ENCODE measurements at regions not wholly inside any gene's neighbourhood (a gene's known extent, or its start where the extent isn't known, plus 50 kb on each side); places are given as distances from the start of the nearest gene placed in this dataset.
"Not testable (repeated sequence)": the region's sequence is repeated elsewhere in the genome, so short reads cannot be mapped to it uniquely, and the experiment has no call there.

DNA sequence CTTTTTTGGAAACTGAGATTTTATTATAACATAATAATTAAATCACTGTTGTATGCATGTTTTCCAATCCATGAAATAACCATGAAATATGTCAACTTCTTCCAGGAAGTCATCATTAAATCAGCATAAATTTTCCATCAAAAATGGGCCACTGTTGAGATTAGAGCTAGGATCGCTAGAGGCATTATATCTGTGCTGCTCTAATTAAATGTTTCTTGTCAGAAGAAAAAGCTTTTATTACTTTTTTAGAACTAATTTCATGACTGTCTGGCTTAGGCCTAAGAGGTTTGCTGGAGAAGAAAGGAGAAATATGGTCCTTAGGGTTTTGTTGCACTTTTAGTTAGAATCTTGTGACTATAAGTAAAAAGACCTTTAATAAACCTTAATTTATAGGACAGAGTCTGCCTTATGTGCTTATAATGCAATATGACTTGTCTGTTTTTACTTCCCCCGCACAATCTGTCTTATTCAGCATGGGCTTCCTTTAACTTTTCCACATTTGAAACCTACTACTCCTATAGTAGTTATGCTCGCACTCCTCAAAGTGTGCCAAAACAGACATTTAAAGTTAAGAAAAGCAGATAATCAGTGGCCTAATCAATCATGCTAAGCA, 363.4 kb upstream of the GCFC2 start:
- DNase-seq (ENCODE audit: low read depth in 2 of 3, low spot score in 2 of 3), result no peak

DNA sequence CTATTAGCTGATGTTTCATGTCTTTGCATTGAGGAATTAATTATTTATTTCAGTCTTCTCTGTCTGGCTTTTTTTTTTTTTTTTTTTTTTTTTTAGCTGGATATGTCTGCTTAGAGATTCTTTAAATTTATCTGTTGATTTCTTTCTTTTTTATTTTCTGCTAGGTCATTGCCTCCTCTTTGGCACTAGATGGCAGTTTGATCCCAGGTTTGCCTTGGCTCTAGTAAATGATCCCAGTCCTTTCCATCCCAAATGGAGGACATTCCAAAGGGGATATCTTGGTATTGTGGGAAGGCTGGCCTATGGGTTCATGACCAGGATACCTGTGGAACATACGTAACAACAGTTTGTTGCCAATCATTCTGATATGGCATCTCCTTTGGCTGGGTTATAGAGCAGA, 339.5 kb upstream of the GCFC2 start:
- no peak for DNase-seq (ENCODE audit: low read depth in 2 of 3, low spot score in 2 of 3)

DNA sequence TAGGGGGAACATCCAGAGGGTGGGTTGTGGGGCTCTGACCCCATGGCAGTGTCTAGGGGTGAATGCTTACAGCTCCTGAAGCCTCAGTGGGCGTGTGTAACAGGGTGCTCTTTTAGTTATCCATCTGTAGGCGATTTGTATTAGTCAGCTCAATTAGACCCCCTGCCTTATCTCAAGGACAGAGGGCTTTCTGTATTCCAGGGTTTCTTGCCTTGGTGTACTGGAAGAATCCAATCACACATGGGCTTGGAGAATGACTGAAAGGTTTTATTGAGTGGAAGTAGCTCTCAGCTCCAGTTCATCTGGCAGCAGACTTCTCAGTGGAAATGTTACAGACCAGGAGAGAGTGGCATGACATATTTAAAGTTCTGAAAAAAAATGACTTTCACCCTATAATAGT, 334.0 kb upstream of the GCFC2 start:
- DNase-seq (ENCODE audit: low read depth in 2 of 3, low spot score in 2 of 3), result no peak

DNA sequence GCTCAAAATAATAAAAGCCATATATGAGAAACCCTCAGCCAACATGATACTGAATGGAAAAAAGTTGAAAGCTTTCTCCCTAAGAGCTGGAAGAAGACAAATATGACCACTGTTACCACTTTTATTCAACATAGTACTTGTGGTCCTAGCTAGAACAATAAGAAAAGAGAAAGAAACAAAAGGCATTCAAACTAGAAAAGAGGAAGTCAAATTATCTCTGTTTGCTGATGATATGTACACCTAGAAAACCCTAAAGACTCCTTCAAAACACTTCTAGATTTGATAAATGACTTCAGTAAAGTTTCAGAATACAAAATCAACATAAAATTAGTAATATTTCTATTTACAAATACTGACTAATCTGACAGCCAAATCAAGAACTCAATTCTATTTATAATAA, 328.8 kb upstream of the GCFC2 start:
- DNase-seq (ENCODE audit: low read depth in 2 of 3, low spot score in 2 of 3), result no peak

DNA sequence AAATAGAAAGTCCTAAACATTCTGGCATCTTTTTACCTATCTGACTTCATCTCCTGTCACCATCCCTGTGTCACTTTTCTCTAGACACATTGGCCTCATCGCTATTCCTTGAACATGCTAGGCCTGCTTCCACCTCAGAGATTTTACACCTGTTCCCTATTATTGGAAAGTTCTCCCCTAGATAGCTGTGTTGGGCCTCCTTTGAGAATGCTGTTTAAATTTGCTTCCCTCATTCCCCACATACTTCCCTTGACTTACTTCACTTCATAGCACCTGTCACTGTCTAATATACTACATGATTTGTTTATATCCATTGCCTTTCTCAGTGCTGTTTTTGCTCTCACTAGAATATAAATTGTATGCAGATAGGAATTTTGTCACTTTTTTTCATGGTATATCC, 317.0 kb upstream of the GCFC2 start:
- DNase-seq (ENCODE audit: low read depth in 2 of 3, low spot score in 2 of 3), result no peak

DNA sequence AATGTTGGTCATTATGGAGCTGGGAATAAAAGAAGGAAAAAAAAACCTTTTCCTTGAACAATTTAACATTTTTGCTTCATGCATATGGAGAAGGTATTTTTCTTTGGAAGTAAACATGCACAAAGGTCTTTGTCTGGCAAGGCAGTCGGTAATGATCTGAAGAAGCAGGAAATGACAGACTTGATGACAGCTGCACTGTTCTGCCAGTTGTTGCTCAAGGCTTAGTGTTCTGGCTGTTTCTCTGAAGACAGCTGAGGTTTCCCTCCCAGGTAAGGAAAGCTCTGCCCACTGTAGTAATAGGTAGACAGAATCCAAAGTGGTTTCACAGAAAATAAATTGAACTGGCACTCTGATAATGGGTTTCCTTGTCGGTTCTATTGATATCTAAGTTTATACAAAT, 308.4 kb upstream of the GCFC2 start:
- no peak for DNase-seq (ENCODE audit: low read depth in 2 of 3, low spot score in 2 of 3)

DNA sequence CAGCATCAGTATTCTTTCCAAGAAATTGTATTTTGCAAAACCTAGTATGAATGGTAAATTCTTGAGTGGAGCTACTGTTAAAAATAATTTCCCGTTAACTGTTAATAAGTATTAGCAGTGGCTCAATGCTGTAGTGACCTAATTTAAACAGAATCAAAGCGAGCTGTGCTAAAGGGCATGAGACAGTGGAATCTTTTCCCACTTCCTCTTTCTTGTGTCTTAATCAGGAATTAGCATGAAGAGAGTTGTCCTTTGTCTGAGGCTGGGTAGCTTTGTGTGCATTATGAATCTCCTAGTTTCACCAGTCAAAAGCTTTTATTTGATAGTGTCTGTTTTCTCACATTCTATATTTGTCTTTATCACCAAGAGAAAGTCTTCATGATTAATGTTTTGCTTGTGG, 298.8 kb upstream of the GCFC2 start:
- no peak for DNase-seq (ENCODE audit: low read depth in 2 of 3, low spot score in 2 of 3)

DNA sequence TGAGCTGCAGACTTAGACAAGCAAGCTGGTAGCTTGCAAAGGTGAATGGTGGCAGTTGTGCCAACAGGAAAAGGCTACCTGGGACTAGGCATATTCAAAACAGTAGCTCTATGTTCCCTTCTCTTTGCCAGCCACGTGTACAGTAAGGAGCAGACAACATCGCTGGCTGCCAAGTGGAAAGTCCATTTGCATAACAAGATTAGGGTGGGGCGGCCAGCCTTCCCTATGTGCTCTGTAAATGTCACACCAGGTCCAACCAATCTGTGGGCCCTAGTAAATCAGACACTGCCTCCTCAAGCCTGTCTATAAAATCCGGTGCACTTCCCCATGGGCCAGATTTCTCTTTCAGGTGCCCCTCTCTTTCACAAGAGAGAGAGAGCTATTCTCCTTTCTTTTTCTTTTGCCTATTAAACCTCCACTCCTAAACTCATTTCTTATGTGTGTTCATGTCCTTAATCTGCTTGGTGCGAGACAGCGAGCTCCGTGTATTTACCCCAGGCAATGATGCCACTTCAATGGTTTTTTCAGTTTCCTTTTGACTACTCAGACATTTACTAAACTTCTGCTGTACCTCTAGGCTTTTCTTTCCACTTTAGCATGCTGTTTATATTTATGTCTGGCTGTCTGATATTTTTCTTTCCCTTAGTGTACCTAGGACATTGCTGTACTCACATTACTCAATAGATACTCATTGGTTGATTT, 297.4 kb upstream of the GCFC2 start:
- no peak for DNase-seq (ENCODE audit: low read depth in 2 of 3, low spot score in 2 of 3)

DNA sequence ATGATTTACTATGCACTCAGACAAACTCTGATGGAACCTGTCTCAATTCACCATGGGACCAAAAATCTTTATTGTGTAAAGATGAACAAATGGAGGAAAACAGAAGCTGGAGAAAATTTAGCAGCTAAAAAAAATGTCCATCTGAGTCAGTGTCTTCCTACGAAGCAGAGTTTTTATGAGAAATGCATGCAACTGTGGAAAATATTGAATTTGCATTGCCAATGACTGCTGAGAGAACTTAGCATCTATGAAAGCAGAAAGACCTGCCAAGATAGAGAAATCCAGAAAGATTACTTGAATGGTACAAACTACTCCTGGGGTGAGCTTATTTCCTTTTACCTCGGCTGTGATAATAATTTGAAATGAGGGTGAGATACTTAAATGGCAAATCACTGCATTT, 289.7 kb upstream of the GCFC2 start:
- no peak for DNase-seq (ENCODE audit: low read depth in 2 of 3, low spot score in 2 of 3)

DNA sequence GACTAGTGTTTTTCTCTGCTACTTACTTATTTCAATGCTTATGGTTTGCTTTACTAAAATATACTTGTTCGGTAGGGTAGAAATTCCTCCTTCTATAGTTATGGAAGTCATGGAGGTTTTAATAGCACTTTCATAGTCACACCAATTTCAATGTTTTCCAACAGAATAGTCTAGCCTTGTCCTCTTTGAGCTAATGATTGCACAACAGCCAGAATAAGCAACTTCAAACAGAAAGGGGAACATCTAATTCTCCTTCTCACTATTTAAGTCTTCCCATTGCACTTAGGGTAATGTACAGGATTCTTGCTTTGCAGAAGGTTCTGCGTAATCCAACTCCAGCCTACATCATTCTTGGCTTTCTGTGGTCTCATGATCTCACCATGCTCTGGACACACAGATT, 287.7 kb upstream of the GCFC2 start:
- no peak for DNase-seq (ENCODE audit: low read depth in 2 of 3, low spot score in 2 of 3)

DNA sequence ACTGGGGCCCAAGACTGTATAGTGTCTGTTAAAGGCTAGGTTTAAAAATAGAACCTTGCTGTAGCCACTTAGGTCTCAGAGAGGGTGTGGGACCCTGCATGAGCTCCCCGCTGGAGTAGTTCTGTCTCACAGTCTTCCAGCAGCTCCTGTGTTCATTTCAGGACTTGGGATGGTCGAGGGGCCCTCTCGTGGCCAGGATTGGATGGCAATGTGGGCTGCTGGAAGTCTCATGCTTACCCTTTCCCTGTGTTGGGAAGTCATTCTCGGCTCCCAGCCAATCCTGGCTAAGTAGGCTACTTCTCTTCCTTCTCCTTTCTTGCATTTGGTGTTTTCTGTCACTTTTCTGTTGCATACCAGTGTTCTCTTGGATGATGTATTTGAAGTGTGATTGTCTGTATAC, 284.0 kb upstream of the GCFC2 start:
- no peak for DNase-seq (ENCODE audit: low read depth in 2 of 3, low spot score in 2 of 3)

DNA sequence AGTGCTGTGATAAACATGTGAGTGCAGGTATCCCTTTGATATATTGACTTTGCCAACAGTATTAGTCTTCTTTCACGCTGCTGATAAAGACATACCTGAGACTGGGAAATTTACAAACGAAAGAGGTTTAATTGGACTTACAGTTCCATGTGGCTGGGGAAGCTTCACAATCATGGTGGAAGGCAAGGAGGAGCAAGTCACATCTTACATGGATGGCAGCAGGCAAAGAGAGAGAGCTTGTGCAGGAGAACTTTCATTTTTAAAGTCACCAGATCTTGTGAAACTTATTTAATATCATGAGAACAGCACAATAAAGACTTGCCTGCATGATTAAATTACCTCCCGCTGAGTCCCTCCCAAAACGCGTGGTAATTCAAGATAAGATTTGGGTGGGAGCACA, 277.9 kb upstream of the GCFC2 start:
- DNase-seq (ENCODE audit: low read depth in 2 of 3, low spot score in 2 of 3), result not testable (repeated sequence)

DNA sequence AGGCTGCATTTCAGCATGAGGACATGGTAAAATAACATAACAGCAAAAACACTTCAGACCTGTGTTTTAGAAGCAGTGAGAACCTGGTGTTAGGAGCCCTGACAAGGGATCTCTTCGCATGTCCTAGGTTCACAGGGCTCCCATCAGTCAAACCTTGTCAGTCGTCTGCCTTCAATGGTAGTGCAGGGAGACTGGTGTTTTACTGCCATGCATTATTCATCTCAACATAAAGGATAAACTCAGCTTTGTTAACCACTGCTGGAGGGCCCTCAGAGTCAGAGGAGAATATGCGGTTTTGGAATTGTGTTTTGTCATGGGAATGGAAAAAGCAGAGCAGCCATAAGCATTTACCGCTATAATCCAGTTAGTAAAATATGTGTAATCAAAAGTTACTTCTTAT, 275.9 kb upstream of the GCFC2 start:
- DNase-seq (ENCODE audit: low read depth in 2 of 3, low spot score in 2 of 3), result no peak

DNA sequence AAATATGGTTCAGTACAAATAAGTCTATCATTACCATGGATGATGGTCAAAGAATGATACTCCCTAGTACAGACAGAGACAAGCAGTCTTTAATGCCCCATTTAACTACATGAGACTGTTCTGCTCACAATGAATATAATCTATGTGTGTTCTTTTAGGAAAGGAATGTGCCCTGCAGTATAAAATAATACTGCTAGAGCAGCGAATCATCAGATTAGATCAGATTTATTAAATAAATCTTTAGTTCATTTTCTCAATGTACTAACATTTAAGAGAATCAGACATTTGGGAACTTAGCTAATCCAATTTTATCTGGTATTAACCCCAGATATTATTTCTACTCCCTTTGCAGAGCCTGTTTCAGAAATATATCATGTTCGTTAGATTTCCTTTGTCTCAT, 272.0 kb upstream of the GCFC2 start:
- DNase-seq (ENCODE audit: low read depth in 2 of 3, low spot score in 2 of 3), result no peak

DNA sequence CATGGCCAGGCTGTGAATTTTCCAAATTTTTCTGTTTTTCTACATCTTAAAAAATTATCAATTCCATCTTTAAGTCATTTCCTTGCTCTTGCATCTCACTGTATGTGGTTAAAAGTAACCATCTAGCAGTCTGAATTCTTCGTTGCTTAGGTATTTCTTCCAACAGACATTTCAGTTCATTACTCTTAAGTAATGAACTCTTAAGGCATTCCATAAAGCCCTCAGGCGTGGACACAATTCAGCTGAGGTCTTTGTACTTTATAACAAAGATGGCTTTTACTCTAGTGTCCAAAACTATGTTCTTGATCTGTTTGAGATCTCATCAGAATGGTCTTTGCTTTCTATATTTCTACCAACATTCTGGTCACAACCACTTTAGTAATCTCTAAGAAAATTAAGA, 253.9 kb upstream of the GCFC2 start:
- no peak for DNase-seq (ENCODE audit: low read depth in 2 of 3, low spot score in 2 of 3)

DNA sequence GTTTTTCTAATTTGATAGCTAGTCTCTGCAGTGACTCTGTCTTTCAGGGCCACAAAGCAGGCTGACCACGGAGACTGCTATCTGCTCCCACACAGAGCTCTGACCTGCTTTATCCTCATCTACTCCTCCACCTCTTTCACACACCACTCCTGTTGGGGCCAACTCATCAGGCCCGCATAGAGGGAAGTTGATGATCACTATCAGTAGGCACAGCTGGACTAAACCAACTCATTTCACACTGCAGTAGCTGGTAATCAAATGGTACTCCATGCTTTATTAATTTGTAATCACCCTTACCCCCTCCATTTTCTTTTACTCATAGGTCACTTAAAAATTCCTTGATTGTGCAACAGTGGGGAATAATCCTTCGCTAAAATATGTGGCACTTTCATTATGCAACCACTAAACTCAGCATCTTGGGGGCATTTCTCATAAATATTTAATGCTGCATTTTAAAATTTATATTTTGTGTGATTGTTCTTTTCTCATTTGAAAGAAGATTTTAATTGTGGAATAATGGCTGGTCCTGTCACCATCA, 249.8 kb upstream of the GCFC2 start:
- DNase-seq (ENCODE audit: low read depth in 2 of 3, low spot score in 2 of 3), result no peak

DNA sequence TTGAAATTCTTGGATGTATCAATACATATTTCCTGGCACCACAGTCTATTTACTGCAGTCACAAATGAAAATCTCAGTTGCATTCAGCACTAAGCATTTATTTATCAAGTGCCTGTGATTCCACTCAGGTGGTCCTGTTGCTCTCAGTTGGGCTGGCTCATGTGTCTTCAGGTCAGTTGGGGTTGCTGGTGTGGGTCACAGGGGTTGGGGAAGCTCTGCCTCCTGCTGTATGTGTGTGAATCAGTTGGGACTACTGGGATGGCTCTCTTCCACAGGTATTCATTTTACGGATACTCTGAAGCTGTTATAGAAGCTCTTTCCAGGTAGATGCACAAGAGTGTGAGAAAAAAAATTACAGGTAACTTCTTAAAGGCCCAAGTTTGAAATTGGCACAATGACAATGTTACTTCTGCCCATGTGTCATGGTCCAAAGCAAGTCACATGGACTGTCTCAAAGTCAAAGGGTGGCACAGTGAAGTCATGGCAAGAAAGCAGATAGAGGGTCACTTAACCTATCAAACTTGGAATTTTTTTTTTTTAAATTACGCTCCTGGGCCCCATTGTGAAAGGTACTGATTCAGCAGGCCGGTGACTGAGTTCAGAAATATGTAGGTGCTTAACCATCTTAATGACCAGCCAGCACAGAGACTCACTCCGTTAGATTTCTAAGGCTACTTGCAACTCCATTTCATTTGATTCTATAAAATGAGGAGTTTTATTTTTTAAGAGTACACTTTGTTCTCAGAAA, 249.2 kb upstream of the GCFC2 start:
- no peak for DNase-seq (ENCODE audit: low read depth in 2 of 3, low spot score in 2 of 3)

DNA sequence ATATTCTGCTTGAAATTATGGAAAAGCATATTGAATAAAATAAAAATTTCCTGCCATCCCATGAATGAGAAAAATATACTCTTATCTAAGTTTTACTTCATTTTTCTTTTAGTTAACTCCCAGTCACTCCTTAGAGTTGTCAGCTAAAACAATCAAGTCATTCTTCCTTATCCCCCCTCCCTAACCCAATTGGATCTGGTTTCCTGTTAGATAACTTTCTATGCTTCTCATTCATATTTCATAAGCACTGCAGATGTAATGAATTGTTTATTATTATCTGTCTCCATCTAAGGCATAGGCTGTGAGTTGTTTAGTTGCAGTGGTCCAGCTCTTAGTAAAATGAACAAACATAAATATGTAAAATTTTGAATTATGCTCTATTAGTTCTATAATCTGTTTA, 244.0 kb upstream of the GCFC2 start:
- no peak for DNase-seq (ENCODE audit: low read depth in 2 of 3, low spot score in 2 of 3)

DNA sequence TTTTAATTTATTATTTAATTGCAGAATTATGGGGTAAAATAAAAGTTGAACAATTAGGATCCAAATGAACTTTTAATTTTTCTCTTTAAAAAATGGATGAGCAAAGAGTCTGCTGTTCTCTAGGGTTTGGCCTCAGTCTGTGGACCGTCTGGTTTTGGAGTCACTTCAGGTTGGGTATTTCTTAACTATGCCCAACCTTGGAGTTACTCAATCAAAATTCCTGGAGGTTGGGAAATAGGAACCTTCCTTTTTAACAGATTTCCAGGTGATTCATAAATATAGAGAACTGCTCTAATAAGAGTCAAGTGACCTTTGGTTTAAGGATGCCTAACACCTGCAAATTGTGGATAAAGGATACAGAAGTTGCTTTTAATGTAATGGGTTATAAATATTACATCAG, 241.5 kb upstream of the GCFC2 start:
- no peak for DNase-seq (ENCODE audit: low read depth in 2 of 3, low spot score in 2 of 3)

DNA sequence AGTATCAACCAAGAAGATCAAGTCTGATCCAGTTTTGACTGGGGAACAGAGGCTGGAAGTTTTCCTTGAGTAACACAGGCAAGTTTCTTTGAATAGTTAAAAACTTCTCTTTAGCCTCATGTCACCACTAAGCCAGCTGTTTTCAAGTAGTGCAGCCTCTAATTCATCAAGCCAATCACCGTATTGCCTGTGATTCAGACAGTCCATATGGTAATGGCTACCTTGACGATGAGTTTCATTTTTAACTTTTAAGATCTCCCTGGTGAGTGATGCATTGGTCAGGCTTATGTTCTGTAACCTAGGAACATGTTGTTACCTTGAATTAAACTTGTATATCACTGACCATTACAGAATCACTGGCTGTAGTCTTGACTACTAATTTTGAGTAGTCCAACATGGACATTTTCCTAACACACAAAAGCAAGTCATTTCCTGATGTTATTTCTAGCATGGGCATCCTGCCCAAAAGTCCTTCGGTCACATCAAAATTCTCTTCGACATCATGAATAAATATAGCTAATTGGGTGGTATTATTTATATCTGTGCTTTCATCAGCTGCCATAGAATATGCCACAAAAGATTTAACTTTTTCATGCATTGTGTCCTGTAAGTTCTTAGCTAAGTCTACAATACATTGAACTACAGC, 238.8 kb upstream of the GCFC2 start:
- no peak for DNase-seq (ENCODE audit: low read depth in 2 of 3, low spot score in 2 of 3)

DNA sequence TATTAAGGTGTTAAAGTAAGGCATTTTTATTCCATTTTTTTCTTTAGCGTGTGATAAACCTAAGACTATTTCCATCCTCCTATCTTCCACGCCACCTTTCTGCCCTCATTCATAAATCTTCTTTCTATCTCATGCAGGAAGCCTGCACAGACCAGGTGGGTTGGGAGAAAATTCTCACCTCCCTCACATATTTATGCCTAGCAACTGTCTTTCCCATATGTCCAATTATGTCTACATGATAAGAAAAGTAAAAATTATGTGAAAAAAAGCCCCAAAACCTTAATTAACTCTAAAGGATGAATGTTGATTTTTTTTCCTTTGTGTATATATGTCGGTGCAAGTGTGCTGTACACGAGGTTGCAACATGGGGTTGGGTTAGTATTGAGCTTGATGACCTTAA, 225.6 kb upstream of the GCFC2 start:
- no peak for DNase-seq (ENCODE audit: low read depth in 2 of 3, low spot score in 2 of 3)

DNA sequence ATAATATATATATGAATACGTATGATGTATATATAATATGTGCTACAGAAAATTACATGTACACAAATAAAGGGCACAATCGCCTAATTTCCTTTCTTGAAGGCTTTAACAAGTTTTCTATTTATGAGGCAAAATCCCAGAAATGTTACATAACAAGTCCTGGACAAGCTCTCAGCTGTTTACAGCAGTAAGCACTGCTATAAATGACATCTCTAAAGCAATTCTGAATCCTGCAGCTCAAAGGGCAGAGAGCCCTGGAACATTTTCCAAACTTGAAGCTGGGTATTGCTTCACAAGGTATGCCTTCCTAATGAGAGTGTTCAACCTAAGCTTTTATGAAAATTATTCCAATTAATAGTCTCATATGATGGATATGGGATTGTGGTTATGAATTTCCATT, 222.3 kb upstream of the GCFC2 start:
- DNase-seq (ENCODE audit: low read depth in 2 of 3, low spot score in 2 of 3), result no peak

Measured in hematopoietic multipotent progenitor cell (in vitro differentiated cells).